ENCODE measurements at regions not wholly inside any gene's neighbourhood (a gene's known extent, or its start where the extent isn't known, plus 50 kb on each side); places are given as distances from the start of the nearest gene placed in this dataset.
"Not testable (repeated sequence)": the region's sequence is repeated elsewhere in the genome, so short reads cannot be mapped to it uniquely, and the experiment has no call there.

DNA sequence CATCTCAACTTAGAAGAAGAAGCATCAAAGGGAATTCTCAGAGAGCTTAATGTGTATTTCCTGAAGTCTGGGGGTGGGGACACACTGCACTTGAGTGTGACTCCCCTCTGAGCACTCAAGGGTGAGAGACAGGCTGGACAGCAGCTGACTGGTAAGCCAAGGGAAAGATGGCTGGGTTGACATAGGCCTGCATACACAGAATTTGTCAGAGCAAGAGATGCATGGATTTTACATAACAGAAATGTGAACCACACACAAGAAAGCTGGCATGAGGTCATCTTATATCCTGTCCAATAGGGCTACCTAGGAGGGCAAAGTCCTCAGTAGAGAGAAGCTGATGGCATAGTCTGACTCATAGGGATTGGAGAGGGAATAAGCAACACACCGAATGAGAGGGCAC is 114.3 kb upstream of the EPB41L4A start:
- no peak for DNase-seq (ENCODE audit: low read depth)

DNA sequence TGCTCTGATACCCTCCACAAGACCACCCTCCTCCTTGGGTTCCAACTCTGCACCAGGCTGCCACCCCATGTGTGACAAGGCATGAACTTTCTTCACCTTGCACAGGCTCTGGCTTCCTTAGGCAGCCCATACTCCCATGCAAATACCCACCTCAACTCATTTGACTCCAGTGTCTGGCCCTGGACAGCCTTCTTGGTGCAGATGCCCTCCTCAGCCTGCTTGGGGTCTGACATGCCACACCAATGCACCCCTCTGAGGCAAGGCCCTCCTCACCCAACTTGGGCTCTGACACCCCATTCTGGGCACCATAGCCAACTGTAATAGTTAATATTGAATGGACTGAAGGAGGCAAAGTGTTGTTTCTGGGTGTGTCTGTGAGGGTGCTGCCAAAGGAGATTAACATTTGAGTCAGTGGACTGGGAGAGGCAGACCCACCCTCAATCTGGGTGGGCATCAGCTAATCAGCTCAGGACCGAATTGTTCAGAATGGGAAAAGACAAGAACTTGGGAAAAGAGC is 115.0 kb upstream of the EPB41L4A start:
- DNase-seq (ENCODE audit: low read depth): no peak

DNA sequence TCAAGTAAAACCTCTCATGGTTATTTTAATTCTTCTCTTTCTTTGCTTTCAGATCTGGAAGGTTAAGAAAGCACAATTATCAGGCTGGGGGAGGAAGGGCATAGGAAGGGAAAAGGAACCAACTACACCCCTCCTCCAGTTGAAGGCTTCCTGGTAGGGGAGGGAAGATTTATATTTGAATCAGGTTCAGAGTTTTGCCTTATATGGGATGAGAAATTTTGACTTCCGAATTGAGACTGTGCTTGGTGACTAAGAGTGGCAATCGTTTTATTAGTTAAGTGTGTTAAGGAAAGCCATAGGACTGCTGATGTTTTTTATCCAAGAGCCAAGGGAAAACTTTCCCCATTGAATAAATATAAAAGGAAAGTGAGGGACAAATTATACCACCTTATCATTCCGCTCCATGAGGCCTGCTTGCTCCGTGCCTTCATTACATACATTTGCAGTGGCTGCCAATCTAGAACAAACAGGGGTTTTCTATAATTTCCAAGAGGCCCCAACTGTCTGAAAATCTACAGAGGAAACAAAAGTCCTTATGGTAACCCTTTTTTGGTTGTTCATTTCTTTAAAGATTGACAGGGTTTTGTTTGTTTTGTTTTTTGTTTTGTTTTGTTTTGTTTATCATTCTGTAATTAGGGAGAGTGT is 115.7 kb upstream of the EPB41L4A start:
- DNase-seq (ENCODE audit: low read depth): no peak

DNA sequence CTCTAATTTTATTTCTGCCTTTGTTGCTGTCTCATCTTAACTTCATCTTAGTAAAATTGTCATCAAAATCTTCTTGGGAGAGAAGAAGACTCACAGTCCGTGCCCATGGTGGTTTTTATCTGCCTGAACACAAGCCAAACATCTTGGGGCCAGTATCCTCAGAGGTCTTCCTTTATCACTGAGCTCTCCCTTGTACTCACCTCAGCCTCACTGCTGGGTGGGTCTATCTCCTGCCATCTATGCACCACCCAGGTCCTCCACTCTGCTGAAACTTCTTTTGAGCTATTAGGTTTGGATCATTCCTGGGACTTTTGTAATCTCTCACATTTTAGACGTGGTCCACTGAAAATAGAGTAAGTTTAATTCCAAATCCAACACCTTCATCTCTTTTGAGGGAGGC is 116.3 kb upstream of the EPB41L4A start:
- no peak for DNase-seq (ENCODE audit: low read depth)

DNA sequence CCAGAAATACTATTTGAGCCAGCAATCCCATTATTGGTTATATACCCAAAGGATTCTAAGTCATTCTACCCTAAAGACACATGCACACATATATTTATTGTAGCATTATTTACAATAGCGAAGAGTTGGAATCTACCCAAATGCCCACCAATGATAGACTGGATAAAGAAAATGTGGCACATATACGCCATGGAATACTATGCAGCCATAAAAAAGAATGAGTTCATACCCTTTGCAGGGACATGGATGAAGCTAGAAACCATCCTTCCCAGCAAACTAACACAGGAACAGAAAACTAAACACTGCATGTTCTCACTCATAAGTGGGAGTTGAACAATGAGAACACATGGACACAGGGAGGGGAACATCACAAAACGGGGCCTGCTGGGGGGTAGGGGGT is 125.5 kb upstream of the EPB41L4A start:
- not testable (repeated sequence) for DNase-seq (ENCODE audit: low read depth)

DNA sequence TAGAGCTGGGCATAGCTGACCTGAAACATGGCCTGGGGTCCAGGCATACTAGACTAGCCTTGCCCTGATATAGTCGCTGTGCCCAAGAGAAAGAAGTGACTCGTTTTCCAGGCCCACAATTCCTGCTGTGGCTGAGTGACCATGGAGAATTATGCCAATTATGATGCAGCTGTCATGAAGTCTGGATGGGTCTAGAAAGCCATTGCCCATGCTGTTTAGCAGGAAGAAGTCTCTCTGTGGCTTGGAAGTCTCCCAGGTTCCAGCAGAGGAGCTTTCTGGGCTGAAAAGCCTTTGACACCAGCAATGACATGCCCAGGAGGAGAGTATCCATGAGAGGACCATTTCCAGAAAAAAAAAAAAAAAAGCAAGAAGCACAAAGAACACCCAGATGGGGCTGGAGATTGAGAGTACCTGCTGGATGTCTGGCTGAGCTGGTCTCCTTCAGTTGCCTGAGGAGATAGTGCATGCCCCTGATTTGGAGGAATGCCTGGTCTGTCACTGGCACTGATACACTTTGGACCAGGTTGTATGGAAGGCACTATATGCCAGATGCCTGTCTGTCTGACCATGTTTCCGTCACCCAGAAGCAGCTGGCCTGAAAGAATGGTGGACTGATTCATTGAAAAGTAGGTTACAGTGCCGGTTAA is 128.0 kb upstream of the EPB41L4A start:
- no peak for DNase-seq (ENCODE audit: low read depth)

DNA sequence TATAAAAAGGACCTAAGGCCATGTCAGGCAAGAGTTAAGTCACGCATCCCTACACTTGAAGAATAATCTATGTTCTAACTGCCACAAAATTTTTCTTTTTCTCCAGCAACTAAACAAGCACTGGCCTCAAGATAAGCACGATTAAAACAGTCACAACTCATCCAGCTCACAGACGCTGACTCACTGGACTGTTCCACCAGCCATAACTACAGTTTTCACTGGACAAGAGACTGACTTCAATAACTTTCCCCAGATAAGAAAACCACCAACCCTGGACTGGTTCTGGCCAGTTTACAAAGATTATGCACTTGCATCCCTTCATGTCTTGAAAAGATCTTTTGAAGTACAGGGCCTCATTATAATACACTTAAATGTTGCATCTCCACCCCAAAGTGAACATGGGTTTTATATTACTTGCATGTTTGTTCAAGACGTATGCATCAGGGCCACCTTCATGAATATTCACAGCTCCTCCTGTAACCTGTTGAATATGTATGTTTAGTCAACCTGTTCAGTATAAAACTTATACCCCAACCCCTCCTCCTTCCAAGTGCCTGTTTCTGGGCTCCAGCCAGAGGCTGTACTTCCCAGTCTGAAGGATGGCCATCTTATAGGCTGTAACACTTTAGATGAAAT is 129.3 kb upstream of the EPB41L4A start:
- DNase-seq (ENCODE audit: low read depth): peak; percentile 44

DNA sequence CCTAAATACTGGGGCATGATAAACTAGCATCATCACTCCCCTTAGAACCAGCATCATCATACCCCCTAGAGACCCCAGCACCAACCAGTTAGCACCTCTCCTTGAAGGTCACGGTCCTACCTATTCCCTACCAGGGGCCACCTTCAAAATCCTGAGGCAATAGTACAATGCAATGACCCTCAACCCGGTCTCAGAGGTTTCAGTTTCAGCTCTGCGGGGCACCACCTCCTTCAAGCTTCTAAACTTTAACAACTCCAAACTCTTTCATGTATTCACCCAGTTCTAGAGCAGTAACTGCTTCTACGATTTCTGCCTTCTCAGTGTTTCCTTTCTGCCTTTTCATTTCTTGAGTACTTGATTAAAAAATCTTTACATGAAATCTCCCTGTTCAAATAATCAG is 130.1 kb upstream of the EPB41L4A start:
- DNase-seq (ENCODE audit: low read depth): no peak

DNA sequence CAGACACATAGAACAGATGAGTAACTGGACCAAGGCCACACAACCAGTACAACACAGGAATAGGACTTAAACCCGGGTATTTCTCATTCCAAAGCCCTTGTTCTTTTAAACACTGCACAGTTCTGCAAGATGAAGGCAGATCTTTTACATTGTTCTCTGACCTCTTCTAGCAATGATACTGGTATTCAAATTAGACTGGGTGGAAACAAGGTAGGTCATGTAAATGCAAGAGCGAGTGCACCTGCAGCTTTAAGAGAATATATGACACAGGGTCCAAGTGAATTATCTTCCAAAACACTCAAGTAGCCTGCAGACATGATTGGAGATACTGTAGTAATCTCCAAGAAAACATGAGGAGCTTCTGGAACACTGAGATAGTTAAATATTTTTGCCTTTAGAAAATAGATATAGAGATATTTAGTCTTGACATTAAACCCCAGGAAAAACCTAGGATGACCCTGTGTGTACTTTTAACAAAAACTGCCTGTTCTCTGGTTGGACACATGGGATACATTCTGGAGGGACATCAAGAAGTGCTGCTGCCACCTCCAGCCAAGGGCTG is 130.6 kb upstream of the EPB41L4A start:
- DNase-seq (ENCODE audit: low read depth): no peak

DNA sequence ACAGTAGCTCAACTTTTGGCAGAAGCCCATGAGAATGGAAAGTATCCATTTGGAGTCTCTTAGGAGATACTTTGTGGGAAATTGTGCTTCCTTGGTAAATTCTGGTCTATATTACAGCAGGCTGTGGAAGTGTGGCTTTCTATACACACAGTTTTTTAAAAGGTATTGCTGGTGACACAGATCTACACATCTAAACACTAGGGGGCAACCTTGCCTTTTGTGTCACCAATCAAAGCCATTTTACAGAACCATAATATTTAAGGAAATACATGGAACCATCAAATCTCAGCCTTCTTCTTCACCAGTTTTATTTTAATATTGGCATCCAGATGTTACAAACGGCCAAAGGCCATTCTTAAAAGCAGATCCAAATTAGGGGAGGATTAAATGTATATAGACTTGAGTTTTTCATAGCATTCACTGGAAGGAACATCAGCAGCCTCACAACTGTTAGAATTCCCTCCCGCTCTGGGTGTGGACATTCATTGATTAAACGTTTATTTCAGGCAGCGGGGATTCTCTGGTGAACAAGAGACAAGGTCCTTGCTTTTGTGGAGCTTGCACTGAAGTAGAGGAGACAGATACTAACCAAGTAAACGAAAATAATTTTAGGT is 132.4 kb upstream of the EPB41L4A start:
- peak; percentile 48 for DNase-seq (ENCODE audit: low read depth)

DNA sequence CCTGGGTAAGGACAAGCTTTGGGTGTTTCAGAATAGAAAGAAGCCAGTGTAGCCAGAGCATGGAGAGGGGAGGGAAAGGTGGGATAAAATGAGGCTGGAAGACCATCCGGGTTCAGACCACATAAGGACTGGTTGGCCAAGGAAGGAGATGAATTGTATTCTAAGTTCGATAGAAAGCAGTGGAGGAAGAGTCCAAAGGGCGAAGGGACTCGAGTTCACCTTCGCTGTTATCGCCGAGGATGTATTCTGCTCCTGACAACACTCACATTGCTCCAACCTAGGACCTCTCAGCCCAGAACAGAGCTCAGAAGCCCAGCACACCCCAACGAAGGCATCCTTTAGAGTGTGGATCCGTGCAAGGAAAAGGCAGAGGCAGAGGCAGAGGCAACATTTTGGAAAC is 133.1 kb upstream of the EPB41L4A start:
- no peak for DNase-seq (ENCODE audit: low read depth)

DNA sequence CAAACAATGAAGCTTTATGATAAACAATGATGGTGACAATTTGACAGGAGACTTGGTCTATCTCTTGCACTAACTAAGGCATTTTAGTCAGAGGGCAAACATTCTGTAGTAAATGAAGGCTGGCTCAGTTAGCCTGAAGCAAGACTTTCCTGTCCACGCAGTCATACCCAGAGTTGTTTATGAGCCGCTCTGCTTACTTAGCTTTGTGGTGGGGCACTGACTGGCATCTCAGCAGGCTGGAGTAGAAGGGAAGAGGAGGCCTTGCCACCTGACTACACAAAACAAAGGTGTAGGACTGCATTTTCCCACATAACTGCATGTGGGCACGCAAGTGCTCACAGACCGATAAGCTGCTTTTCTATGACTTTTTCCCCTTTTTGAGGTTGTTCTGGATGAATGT is 133.7 kb upstream of the EPB41L4A start:
- DNase-seq (ENCODE audit: low read depth): no peak

DNA sequence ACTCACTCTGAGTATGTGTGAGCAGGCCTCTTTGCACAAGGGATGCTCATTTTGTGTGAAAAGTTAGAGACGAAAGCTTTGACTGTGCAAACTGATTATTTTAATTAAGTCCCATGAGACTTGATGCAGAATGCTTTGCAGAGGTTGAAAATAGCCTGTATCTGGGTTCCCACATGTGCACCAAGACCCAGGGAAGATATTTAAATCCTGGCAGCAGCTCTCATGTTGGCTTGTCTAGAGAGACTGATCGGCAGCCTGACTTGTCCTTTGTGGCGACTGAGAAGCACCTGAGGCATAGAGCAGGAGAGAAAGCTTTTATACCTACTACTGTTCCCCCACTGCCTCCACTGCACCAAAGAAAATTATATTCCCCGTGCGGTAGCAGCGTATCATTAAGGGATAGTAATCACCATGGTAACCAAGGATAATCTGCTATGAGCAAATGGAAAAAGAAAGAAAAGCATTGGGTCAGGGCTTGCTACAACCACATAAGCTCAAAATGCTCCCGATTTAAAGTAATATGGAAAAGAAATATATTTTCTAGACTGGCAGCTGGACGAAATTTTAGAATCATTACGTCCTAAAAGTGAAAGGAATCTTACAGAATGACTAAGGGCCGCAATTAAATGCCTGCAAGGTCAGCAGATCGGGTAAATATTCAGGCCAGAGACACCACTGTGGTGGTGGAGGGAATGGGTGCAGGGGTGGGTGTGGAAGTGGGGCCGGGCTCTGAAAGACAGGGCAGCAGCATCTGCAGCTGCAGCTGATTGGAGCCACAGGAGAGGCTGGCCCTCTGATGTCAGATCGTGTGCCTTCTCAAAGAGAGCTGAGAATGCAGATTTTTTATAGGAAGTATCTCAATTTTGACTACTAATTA is 135.3 kb upstream of the EPB41L4A start:
- DNase-seq (ENCODE audit: low read depth): no peak

DNA sequence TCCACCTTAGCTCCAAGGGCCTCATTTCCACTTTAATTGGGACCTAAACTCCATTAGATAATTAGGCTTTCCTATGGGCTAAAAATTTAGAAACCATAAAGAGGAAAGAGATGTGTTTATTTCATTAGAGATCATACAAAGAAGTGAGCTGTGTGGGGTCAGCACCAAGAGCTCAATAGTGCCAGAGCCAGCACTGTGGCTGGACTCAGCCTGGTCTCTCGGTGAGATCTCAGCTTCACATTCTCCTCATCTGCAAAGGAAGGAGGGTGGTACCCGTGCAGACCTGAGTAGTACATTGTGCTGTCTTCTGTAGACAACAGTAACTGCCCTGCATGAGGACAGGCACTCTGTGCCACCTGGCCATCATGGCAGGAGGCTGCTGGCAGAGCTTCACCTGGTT is 136.1 kb upstream of the EPB41L4A start:
- DNase-seq (ENCODE audit: low read depth): no peak

DNA sequence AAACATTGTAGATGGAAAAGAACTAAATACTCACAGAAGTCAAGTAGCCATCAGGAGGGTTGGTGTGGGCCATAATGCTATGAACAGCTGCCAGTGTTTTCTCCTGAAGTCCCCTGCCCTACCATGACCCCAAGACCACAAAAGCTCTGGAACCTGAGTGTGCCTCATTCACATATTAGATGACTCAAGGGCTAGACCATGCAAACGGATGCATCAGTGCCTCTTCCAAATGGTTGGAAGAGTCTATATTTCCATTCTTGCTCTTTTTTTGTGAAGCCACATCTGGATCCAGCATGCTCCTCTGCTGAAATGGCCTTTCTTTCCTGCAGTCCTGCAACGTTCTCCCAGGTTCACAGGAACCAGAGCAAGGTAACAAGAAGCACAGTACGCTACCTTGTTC is 136.6 kb upstream of the EPB41L4A start:
- peak; percentile 94 for DNase-seq (ENCODE audit: low read depth)

DNA sequence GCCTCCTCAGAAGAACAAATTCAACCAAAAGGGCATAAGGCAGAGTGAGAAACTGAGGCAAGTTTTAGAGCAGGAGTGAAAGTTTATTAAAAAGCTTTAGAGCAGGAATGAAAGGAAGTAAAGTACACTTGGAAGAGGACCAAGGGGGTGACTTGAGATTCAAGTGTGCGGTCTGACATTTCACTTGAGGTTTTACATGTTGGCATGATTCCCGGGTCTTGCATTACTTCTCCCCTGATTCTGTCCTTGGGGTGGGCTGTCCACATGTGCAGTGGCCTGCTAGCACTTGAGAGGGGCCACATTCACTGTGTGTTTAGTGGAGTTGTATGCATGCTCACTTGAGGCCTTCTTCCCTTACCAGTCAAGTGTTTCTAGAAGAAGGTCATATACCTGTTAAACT is 140.4 kb upstream of the EPB41L4A start:
- peak; percentile 54 for DNase-seq (ENCODE audit: low read depth)

DNA sequence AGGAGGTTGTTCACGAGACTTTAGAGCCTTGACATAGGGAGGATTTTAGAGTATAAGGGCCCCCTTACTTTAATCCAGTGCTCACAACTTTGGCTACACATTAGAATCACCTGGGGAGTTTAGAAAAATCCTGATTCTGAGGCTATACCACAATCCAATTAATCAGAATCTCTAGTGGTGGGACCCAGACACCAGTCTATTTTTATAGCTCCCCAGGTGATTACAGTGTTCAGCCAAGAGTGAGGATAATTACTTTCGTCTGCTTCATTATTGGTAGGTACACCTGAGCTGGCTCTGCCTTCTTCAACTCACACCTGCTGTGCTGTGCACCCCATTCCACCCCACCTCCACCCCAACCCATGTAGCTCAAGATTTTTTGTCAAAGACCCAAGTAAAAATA is 141.3 kb upstream of the EPB41L4A start:
- DNase-seq (ENCODE audit: low read depth): no peak

DNA sequence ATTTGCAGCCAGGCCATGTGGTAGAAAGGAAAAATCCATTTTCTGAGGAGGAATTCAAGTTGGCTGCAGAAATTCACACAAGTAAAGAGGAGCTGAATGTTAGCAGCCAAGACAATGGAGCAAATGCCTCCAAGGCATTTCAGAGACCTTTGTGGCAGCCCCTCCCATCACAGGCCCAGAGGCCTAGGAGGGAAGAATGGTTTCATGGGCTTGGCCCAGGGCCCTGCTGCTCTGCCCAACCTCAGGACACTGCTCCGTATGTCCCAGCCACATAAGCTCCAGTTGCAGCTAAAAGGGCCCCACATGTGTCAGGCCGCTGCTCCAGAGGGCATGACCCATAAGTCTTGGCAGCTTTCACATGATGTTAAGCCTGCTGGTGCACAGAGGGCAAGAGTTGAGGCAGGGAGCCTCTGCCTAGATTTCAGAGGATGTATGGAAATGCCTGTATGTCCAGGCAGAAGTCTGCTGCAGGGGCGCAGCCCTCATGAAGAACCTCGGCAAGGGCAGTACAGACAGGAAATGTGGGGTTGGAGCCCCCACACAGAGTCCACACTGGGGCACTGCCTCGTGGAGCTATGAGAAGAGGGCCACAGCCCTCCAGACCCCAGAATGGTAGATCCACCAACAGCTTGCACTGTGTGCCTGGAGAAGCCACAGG is 144.2 kb upstream of the EPB41L4A start:
- DNase-seq (ENCODE audit: low read depth): no peak

DNA sequence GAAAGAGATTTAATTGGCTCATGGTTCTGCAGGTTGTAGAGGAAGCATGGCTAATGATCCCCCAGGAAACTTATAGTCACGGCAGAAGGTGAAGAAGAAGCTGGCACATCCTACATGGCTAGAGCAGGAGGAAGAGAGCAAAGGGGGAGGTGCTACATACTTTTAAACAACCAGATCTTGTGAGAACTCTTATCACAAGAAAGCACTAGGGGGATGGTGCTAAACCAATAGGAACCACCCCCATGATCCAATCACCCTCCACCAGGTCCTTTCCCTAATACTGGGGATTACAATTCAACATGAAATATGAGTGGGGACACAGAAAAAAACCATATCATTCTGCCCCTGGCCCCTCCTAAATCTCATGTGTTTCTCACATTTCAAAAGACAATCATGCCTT is 147.2 kb upstream of the EPB41L4A start:
- DNase-seq (ENCODE audit: low read depth): no peak

DNA sequence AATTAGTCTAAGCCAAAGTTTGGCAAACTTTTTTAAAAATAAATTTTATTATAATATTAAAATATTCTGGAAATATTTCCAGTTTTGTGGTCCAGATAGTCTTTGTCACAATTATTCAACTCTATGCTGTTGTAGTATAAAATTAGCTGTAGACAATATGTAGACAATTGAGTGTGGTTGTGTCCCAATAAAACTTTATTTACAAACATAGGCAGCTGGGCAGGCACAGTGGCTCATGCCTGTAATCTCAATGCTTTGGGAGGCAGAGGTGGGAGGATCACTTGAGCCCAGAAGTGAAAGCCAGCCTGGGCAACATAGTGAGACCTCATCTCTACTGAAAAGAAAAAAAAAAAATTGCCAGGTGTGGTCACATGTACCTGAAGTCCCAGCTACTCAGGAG is 150.5 kb upstream of the EPB41L4A start:
- no peak for DNase-seq (ENCODE audit: low read depth)
